ENCODE measurements at regions not wholly inside any gene's neighbourhood (a gene's known extent, or its start where the extent isn't known, plus 50 kb on each side); places are given as distances from the start of the nearest gene placed in this dataset.

DNA sequence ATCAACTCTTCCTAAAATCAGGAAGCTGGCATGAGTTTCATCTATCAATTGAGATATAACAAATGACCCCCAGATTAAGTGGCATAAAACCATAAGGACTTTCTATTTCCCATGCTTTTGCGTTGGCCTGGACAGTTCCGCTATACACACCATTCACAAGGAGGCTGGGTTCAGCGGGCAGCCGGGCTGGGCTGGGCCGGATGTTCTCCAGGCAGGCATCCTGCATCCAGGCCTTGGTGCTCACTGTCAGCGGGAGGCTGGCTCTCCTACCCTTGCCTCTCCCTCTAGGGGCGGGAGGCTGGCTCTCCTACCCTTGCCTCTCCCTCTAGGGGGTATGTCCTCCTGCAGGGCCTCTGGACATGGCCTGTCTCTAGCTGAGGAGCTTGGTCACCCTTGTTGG lies 266.0 kb upstream of the ARRDC4 start:
- TF ChIP-seq RNF2 (IDR thresholded peaks at IDR 0.05) (no peak), CTCF (IDR thresholded peaks at IDR 0.05 in 2 of 3, conservative IDR thresholded peaks at IDR 0.05 in 1 of 3; ENCODE audit: insufficient read depth in 2 of 3, low read depth in 1 of 3, low read length in 3 of 3) (no peak), PPARD (CRISPR knock-in tag; IDR thresholded peaks at IDR 0.05) (no peak), TAF1 (IDR thresholded peaks at IDR 0.05; ENCODE audit: control insufficient read depth, extremely low read depth, insufficient read depth, low read length, severe bottlenecking) (no peak), RAD21 (CRISPR knock-in tag; conservative IDR thresholded peaks at IDR 0.05 in 1 of 2, IDR thresholded peaks at IDR 0.05 in 1 of 2) (no peak), SMARCA4 (IDR thresholded peaks at IDR 0.05) (no peak), ZNF124 (CRISPR knock-in tag; IDR thresholded peaks at IDR 0.05) (no peak), ARID2 (IDR thresholded peaks at IDR 0.05) (no peak), POLR2AphosphoS5 (IDR thresholded peaks at IDR 0.05; ENCODE audit: control insufficient read depth, insufficient read depth, low read depth, low read length) (no peak), ZNF766 (CRISPR knock-in tag; conservative IDR thresholded peaks at IDR 0.05) (no peak), MED1 (CRISPR knock-in tag; IDR thresholded peaks at IDR 0.05; ENCODE audit: borderline replicate concordance) (no peak), TCF7 (IDR thresholded peaks at IDR 0.05; ENCODE audit: borderline replicate concordance) (no peak)
- TF ChIP-seq, protein P1, sequence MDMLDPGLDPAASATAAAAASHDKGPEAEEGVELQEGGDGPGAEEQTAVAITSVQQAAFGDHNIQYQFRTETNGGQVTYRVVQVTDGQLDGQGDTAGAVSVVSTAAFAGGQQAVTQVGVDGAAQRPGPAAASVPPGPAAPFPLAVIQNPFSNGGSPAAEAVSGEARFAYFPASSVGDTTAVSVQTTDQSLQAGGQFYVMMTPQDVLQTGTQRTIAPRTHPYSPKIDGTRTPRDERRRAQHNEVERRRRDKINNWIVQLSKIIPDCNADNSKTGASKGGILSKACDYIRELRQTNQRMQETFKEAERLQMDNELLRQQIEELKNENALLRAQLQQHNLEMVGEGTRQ (CRISPR knock-in tag; IDR thresholded peaks at IDR 0.05): no peak
- TF ChIP-seq, protein P2, sequence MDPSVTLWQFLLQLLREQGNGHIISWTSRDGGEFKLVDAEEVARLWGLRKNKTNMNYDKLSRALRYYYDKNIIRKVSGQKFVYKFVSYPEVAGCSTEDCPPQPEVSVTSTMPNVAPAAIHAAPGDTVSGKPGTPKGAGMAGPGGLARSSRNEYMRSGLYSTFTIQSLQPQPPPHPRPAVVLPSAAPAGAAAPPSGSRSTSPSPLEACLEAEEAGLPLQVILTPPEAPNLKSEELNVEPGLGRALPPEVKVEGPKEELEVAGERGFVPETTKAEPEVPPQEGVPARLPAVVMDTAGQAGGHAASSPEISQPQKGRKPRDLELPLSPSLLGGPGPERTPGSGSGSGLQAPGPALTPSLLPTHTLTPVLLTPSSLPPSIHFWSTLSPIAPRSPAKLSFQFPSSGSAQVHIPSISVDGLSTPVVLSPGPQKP (CRISPR knock-in tag; IDR thresholded peaks at IDR 0.05): no peak

Measured in K562 (cell line).